A673 (cell line): ENCODE measurements at regions not wholly inside any gene's neighbourhood (a gene's known extent, or its start where the extent isn't known, plus 50 kb on each side); places are given as distances from the start of the nearest gene placed in this dataset.

Experiments
- CTCF ChIP-seq: fragments of 300-800, 200-600 bp; sonication (generic); conservative IDR thresholded peaks from 2 replicates; pipeline ENCODE4 v1.5.1; 2017; ENCODE audit warnings: low read depth, mild to moderate bottlenecking, antibody characterized with exemption, low read length, moderate library complexity, mixed read lengths
- EZH2 ChIP-seq: fragments of 200-600 bp; sonication (generic); IDR thresholded peaks from 2 replicates; pipeline ENCODE4 v1.6.1; 2017; ENCODE audit warnings: borderline replicate concordance, low read depth, mild to moderate bottlenecking, mixed read lengths, antibody characterized with exemption, low read length; ENCODE audit not compliant: poor library complexity, severe bottlenecking

DNA sequence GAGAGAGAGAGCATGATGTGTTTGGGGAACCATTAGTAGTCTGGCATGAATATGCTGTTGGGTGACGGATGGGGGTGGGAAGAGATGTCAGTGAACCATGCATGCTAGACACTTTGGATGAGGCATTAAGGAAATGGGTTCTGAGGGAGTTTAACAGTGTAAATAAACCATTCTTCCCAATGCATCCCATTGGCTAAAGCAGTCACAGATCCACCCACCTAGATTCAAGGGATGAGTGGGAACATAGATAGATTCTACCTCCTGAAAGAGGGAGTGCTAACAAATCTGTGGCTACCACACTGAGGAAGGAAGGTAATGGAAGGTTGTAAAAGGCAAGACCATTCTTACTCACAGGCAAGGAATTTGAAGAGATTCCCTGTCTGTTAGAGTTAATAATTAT is 129.8 kb upstream of the CACNA1E start:
- TF ChIP-seq CTCF (no peak), EZH2 (no peak)
